ENCODE measurements at regions not wholly inside any gene's neighbourhood (a gene's known extent, or its start where the extent isn't known, plus 50 kb on each side); places are given as distances from the start of the nearest gene placed in this dataset.

DNA sequence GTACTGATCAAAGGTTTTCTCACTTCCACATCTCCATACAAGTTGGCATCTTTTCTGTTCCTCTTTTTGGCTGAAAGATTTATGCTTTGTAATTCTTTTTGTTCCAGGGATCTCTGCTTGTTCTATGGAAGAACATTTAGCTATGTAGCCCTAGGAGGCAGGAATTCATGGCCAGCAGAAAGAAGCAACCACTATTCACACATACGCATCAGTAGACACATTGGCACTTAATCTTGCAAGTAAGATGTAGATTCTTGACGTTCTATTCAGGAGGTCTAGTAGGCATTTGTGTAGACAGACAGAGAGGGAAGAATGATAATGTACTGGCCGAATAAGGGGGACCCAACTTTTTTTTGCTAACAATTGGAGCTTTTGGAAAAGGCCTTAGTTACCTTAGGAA is 336.0 kb downstream of the NUF2 start:
- TF ChIP-seq, protein P1, sequence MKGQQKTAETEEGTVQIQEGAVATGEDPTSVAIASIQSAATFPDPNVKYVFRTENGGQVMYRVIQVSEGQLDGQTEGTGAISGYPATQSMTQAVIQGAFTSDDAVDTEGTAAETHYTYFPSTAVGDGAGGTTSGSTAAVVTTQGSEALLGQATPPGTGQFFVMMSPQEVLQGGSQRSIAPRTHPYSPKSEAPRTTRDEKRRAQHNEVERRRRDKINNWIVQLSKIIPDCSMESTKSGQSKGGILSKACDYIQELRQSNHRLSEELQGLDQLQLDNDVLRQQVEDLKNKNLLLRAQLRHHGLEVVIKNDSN (IDR thresholded peaks at IDR 0.05), result no peak
- TF ChIP-seq, protein P2, sequence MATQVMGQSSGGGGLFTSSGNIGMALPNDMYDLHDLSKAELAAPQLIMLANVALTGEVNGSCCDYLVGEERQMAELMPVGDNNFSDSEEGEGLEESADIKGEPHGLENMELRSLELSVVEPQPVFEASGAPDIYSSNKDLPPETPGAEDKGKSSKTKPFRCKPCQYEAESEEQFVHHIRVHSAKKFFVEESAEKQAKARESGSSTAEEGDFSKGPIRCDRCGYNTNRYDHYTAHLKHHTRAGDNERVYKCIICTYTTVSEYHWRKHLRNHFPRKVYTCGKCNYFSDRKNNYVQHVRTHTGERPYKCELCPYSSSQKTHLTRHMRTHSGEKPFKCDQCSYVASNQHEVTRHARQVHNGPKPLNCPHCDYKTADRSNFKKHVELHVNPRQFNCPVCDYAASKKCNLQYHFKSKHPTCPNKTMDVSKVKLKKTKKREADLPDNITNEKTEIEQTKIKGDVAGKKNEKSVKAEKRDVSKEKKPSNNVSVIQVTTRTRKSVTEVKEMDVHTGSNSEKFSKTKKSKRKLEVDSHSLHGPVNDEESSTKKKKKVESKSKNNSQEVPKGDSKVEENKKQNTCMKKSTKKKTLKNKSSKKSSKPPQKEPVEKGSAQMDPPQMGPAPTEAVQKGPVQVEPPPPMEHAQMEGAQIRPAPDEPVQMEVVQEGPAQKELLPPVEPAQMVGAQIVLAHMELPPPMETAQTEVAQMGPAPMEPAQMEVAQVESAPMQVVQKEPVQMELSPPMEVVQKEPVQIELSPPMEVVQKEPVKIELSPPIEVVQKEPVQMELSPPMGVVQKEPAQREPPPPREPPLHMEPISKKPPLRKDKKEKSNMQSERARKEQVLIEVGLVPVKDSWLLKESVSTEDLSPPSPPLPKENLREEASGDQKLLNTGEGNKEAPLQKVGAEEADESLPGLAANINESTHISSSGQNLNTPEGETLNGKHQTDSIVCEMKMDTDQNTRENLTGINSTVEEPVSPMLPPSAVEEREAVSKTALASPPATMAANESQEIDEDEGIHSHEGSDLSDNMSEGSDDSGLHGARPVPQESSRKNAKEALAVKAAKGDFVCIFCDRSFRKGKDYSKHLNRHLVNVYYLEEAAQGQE (IDR thresholded peaks at IDR 0.05; ENCODE audit: low read depth), result no peak
- TF ChIP-seq CEBPB (IDR thresholded peaks at IDR 0.05) (no peak), ZBTB7A (IDR thresholded peaks at IDR 0.05; ENCODE audit: low read depth) (no peak), TEAD4 (IDR thresholded peaks at IDR 0.05) (no peak), RAD21 (IDR thresholded peaks at IDR 0.05; ENCODE audit: low read depth) (no peak), FOXM1 (IDR thresholded peaks at IDR 0.05; ENCODE audit: borderline replicate concordance, low read depth) (no peak), NFIC (IDR thresholded peaks at IDR 0.05) (no peak), EP300 (IDR thresholded peaks at IDR 0.05; ENCODE audit: borderline replicate concordance) (no peak), CREB1 (IDR thresholded peaks at IDR 0.05; ENCODE audit: low read depth) (no peak), TAF1 (IDR thresholded peaks at IDR 0.05; ENCODE audit: low read depth) (no peak), EGR1 (IDR thresholded peaks at IDR 0.05) (no peak), YY1 (IDR thresholded peaks at IDR 0.05; ENCODE audit: low read depth) (no peak), TCF12 (IDR thresholded peaks at IDR 0.05; ENCODE audit: low read depth) (no peak)
- TF ChIP-seq, protein P3, sequence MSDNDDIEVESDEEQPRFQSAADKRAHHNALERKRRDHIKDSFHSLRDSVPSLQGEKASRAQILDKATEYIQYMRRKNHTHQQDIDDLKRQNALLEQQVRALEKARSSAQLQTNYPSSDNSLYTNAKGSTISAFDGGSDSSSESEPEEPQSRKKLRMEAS (IDR thresholded peaks at IDR 0.05), result no peak

DNA sequence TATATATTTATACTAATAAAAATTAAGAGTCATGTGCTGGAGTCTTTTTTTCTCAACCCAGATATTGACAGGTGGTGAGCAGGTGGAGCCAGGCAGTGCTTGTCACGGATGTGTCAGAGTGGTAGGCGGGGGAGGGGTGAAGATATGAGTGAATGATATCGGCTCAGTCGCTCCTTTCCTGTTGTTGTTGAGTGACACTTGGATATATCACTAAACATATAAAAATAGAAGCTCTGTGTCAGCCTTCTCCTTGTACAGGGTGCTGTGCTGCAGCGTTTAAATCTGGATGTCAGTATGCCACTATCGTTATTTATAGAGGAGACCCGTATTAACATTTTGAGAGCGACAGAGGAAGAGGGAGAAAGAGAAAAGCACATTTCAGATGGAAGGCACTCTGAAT is 339.6 kb downstream of the NUF2 start:
- TF ChIP-seq NFIC (IDR thresholded peaks at IDR 0.05), result no peak
- TF ChIP-seq EP300 (IDR thresholded peaks at IDR 0.05; ENCODE audit: borderline replicate concordance), result no peak
- no peak for TF ChIP-seq YY1 (IDR thresholded peaks at IDR 0.05; ENCODE audit: low read depth)
- no peak for TF ChIP-seq CEBPB (IDR thresholded peaks at IDR 0.05)
- TF ChIP-seq RAD21 (IDR thresholded peaks at IDR 0.05; ENCODE audit: low read depth), result no peak
- no peak for TF ChIP-seq FOXM1 (IDR thresholded peaks at IDR 0.05; ENCODE audit: borderline replicate concordance, low read depth)
- no peak for TF ChIP-seq CREB1 (IDR thresholded peaks at IDR 0.05; ENCODE audit: low read depth)
- no peak for TF ChIP-seq ZBTB7A (IDR thresholded peaks at IDR 0.05; ENCODE audit: low read depth)
- TF ChIP-seq EGR1 (IDR thresholded peaks at IDR 0.05), result no peak
- TF ChIP-seq TCF12 (IDR thresholded peaks at IDR 0.05; ENCODE audit: low read depth), result no peak
- TF ChIP-seq, protein P2 (IDR thresholded peaks at IDR 0.05; ENCODE audit: low read depth), result no peak
- TF ChIP-seq TEAD4 (IDR thresholded peaks at IDR 0.05), result no peak
- TF ChIP-seq, protein P3 (IDR thresholded peaks at IDR 0.05), result no peak
- TF ChIP-seq, protein P1 (IDR thresholded peaks at IDR 0.05), result no peak
- no peak for TF ChIP-seq TAF1 (IDR thresholded peaks at IDR 0.05; ENCODE audit: low read depth)

DNA sequence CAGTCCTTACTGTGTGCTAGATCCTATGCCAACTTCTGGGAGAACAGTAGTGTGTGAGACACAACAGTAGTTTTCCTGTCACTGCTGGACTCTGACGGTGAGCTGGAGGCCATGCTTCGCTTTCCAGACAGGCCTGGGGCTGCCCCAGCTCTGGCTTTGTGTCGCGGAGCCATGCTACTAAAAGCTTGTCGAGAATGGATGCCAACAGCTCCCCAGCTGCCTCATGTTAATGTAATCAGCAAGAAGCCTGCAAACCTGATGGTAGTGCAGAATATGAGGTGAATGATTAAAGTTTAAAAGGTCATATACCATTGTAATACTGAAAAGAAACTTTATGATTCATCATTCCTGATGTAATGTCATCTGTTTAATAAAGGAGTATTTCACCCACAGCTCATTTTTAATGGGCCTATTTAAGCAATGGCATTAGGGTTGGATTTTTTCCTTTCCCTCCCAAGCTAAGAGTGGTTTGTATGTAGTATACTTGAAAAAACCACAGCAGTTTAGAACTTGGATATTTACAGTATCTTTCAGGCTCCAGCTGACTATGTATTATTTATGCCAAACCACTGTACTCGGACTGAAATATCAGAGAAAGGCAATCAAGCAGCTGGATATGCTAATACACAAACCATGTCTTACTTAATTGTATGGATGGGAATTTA is 343.0 kb downstream of the NUF2 start:
- no peak for TF ChIP-seq FOXM1 (IDR thresholded peaks at IDR 0.05; ENCODE audit: borderline replicate concordance, low read depth)
- TF ChIP-seq, protein P2 (IDR thresholded peaks at IDR 0.05; ENCODE audit: low read depth), result no peak
- TF ChIP-seq NFIC (IDR thresholded peaks at IDR 0.05), result no peak
- TF ChIP-seq, protein P3 (IDR thresholded peaks at IDR 0.05), result no peak
- no peak for TF ChIP-seq RAD21 (IDR thresholded peaks at IDR 0.05; ENCODE audit: low read depth)
- TF ChIP-seq YY1 (IDR thresholded peaks at IDR 0.05; ENCODE audit: low read depth), result no peak
- no peak for TF ChIP-seq EP300 (IDR thresholded peaks at IDR 0.05; ENCODE audit: borderline replicate concordance)
- TF ChIP-seq CREB1 (IDR thresholded peaks at IDR 0.05; ENCODE audit: low read depth), result no peak
- TF ChIP-seq TAF1 (IDR thresholded peaks at IDR 0.05; ENCODE audit: low read depth), result no peak
- no peak for TF ChIP-seq EGR1 (IDR thresholded peaks at IDR 0.05)
- TF ChIP-seq, protein P1 (IDR thresholded peaks at IDR 0.05), result no peak
